ENCODE measurements at regions not wholly inside any gene's neighbourhood (a gene's known extent, or its start where the extent isn't known, plus 50 kb on each side); places are given as distances from the start of the nearest gene placed in this dataset.

DNA sequence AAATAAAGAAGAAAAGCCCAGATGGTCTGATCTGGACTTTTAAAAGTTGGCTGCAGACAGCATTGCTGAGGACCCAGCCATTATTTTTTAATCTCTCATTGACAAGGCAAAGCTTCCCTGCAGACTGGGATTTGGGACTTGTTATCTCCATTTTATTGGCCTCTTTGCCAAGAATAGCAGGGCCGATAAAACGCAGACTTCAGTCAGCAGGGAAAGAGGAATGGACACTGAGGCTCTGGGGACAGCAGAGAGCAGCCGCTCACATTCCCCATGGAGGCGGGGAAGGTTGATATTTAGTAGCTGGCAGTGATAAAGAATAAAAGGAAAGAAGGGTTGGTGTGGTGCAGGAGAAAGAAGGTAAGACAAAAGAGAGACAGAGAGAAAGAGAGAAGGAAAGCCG is 350.1 kb upstream of the PIK3C3 start:
- no peaks in the 10 kb centered on the region for H3K36me3 Mint-ChIP-seq (ENCODE audit: low read depth)
- TF ChIP-seq ZNF331 (CRISPR knock-in tag; IDR thresholded peaks at IDR 0.05; ENCODE audit: low read depth) = no peak
- TF ChIP-seq, protein P1, sequence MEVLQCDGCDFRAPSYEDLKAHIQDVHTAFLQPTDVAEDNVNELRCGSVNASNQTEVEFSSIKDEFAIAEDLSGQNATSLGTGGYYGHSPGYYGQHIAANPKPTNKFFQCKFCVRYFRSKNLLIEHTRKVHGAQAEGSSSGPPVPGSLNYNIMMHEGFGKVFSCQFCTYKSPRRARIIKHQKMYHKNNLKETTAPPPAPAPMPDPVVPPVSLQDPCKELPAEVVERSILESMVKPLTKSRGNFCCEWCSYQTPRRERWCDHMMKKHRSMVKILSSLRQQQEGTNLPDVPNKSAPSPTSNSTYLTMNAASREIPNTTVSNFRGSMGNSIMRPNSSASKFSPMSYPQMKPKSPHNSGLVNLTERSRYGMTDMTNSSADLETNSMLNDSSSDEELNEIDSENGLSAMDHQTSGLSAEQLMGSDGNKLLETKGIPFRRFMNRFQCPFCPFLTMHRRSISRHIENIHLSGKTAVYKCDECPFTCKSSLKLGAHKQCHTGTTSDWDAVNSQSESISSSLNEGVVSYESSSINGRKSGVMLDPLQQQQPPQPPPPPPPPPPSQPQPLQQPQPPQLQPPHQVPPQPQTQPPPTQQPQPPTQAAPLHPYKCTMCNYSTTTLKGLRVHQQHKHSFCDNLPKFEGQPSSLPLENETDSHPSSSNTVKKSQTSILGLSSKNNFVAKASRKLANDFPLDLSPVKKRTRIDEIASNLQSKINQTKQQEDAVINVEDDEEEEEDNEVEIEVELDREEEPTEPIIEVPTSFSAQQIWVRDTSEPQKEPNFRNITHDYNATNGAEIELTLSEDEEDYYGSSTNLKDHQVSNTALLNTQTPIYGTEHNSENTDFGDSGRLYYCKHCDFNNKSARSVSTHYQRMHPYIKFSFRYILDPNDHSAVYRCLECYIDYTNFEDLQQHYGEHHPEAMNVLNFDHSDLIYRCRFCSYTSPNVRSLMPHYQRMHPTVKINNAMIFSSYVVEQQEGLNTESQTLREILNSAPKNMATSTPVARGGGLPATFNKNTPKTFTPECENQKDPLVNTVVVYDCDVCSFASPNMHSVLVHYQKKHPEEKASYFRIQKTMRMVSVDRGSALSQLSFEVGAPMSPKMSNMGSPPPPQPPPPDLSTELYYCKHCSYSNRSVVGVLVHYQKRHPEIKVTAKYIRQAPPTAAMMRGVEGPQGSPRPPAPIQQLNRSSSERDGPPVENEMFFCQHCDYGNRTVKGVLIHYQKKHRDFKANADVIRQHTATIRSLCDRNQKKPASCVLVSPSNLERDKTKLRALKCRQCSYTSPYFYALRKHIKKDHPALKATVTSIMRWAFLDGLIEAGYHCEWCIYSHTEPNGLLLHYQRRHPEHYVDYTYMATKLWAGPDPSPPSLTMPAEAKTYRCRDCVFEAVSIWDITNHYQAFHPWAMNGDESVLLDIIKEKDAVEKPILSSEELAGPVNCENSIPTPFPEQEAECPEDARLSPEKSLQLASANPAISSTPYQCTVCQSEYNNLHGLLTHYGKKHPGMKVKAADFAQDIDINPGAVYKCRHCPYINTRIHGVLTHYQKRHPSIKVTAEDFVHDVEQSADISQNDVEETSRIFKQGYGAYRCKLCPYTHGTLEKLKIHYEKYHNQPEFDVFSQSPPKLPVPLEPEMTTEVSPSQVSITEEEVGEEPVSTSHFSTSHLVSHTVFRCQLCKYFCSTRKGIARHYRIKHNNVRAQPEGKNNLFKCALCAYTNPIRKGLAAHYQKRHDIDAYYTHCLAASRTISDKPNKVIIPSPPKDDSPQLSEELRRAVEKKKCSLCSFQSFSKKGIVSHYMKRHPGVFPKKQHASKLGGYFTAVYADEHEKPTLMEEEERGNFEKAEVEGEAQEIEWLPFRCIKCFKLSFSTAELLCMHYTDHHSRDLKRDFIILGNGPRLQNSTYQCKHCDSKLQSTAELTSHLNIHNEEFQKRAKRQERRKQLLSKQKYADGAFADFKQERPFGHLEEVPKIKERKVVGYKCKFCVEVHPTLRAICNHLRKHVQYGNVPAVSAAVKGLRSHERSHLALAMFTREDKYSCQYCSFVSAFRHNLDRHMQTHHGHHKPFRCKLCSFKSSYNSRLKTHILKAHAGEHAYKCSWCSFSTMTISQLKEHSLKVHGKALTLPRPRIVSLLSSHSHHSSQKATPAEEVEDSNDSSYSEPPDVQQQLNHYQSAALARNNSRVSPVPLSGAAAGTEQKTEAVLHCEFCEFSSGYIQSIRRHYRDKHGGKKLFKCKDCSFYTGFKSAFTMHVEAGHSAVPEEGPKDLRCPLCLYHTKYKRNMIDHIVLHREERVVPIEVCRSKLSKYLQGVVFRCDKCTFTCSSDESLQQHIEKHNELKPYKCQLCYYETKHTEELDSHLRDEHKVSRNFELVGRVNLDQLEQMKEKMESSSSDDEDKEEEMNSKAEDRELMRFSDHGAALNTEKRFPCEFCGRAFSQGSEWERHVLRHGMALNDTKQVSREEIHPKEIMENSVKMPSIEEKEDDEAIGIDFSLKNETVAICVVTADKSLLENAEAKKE (CRISPR knock-in tag; IDR thresholded peaks at IDR 0.05) = no peak
- TF ChIP-seq, protein P2, sequence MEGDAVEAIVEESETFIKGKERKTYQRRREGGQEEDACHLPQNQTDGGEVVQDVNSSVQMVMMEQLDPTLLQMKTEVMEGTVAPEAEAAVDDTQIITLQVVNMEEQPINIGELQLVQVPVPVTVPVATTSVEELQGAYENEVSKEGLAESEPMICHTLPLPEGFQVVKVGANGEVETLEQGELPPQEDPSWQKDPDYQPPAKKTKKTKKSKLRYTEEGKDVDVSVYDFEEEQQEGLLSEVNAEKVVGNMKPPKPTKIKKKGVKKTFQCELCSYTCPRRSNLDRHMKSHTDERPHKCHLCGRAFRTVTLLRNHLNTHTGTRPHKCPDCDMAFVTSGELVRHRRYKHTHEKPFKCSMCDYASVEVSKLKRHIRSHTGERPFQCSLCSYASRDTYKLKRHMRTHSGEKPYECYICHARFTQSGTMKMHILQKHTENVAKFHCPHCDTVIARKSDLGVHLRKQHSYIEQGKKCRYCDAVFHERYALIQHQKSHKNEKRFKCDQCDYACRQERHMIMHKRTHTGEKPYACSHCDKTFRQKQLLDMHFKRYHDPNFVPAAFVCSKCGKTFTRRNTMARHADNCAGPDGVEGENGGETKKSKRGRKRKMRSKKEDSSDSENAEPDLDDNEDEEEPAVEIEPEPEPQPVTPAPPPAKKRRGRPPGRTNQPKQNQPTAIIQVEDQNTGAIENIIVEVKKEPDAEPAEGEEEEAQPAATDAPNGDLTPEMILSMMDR (conservative IDR thresholded peaks at IDR 0.05; ENCODE audit: low read depth in 2 of 2) = no peak
- TF ChIP-seq CREB1 (CRISPR knock-in tag; IDR thresholded peaks at IDR 0.05; ENCODE audit: low read depth) = no peak
- no peak for TF ChIP-seq STAT1 (IDR thresholded peaks at IDR 0.05; ENCODE audit: unreplicated experiment)
- TF ChIP-seq ZNF114 (CRISPR knock-in tag; IDR thresholded peaks at IDR 0.05) = no peak
- TF ChIP-seq EZH2phosphoT487 (IDR thresholded peaks at IDR 0.05; ENCODE audit: unreplicated experiment) = no peak
- no peak for TF ChIP-seq JUNB (IDR thresholded peaks at IDR 0.05; ENCODE audit: unreplicated experiment)
- no peak for TF ChIP-seq EZH2 (IDR thresholded peaks at IDR 0.05; ENCODE audit: low read depth, unreplicated experiment)
- no peak for TF ChIP-seq NANOG (IDR thresholded peaks at IDR 0.05; ENCODE audit: borderline replicate concordance)
- TF ChIP-seq, protein P3, sequence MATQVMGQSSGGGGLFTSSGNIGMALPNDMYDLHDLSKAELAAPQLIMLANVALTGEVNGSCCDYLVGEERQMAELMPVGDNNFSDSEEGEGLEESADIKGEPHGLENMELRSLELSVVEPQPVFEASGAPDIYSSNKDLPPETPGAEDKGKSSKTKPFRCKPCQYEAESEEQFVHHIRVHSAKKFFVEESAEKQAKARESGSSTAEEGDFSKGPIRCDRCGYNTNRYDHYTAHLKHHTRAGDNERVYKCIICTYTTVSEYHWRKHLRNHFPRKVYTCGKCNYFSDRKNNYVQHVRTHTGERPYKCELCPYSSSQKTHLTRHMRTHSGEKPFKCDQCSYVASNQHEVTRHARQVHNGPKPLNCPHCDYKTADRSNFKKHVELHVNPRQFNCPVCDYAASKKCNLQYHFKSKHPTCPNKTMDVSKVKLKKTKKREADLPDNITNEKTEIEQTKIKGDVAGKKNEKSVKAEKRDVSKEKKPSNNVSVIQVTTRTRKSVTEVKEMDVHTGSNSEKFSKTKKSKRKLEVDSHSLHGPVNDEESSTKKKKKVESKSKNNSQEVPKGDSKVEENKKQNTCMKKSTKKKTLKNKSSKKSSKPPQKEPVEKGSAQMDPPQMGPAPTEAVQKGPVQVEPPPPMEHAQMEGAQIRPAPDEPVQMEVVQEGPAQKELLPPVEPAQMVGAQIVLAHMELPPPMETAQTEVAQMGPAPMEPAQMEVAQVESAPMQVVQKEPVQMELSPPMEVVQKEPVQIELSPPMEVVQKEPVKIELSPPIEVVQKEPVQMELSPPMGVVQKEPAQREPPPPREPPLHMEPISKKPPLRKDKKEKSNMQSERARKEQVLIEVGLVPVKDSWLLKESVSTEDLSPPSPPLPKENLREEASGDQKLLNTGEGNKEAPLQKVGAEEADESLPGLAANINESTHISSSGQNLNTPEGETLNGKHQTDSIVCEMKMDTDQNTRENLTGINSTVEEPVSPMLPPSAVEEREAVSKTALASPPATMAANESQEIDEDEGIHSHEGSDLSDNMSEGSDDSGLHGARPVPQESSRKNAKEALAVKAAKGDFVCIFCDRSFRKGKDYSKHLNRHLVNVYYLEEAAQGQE (IDR thresholded peaks at IDR 0.05; ENCODE audit: unreplicated experiment) = no peak
- TF ChIP-seq, protein P4, sequence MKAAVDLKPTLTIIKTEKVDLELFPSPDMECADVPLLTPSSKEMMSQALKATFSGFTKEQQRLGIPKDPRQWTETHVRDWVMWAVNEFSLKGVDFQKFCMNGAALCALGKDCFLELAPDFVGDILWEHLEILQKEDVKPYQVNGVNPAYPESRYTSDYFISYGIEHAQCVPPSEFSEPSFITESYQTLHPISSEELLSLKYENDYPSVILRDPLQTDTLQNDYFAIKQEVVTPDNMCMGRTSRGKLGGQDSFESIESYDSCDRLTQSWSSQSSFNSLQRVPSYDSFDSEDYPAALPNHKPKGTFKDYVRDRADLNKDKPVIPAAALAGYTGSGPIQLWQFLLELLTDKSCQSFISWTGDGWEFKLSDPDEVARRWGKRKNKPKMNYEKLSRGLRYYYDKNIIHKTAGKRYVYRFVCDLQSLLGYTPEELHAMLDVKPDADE (IDR thresholded peaks at IDR 0.05) = no peak
- TF ChIP-seq POLR2AphosphoS5 (IDR thresholded peaks at IDR 0.05; ENCODE audit: low read depth) = no peak
- Histone ChIP-seq H3K4me2 (no peak overlapping the region), H3K36me3 (ENCODE audit: insufficient read depth) (no peaks in the 10 kb centered on the region), H3F3A (replicated peaks; ENCODE audit: low read depth) (no peaks in the 10 kb centered on the region), H2AFZ (no peak overlapping the region), H3K4me1 (ENCODE audit: insufficient read depth) (no peaks in the 10 kb centered on the region; the same call in 1 of the 2 replicates), H3K79me2 (replicated peaks; ENCODE audit: insufficient read depth) (peaks cover 7% of the 10 kb centered on the region), H3K27me3 (ENCODE audit: insufficient read depth) (no peaks in the 10 kb centered on the region), H4K20me1 (replicated peaks; ENCODE audit: insufficient read depth) (no peaks in the 10 kb centered on the region), H3K9me2 (ENCODE audit: insufficient read depth) (no peaks in the 10 kb centered on the region), H3K27ac (ENCODE audit: low read depth) (no peak overlapping the region), H3K4me3 (no peak overlapping the region)
- ATAC-seq (no peak), DNase-seq (ENCODE audit: low spot score) (no peak)
- H3K27me3 Mint-ChIP-seq (ENCODE audit: insufficient read depth, low read depth, poor library complexity) = peaks cover 1% of the 10 kb centered on the region
- H3K27ac Mint-ChIP-seq = no peak overlapping the region; the same call in 1 of the 2 replicates
- H3K4me3 Mint-ChIP-seq = no peak overlapping the region
- peaks cover 2% of the 10 kb centered on the region; the same call in 2 of the 3 replicates for H3K9me3 Mint-ChIP-seq
- no peaks in the 10 kb centered on the region for H3K4me1 Mint-ChIP-seq

Data from GM23338 (cell line).